Right atrium auricular region (tissue), 2 donors: ENCODE measurements at regions not wholly inside any gene's neighbourhood (a gene's known extent, or its start where the extent isn't known, plus 50 kb on each side); places are given as distances from the start of the nearest gene placed in this dataset.

Source experiments
- DNase-seq: peaks from one replicate; pipeline ENCODE4 v3.0.0-alpha.2; 2019; ENCODE audit warnings: low spot score
- H3K27ac ChIP-seq, 2 donors: fragments of 200-600 bp; sonication (generic); 1 replicate in 1 of 2; 2 replicates in 1 of 2; pipeline ENCODE4 v1.5.1; 2016 to 2019
- H3K27me3 ChIP-seq, 2 donors: fragments of 200-600 bp; sonication (generic); one replicate each; pipeline versions ENCODE4 v1.5.1 to v1.6.0; 2017 to 2019
- H3K36me3 ChIP-seq: fragments of 200-600 bp; sonication (generic); one replicate; pipeline ENCODE4 v1.5.1; 2016
- H3K4me1 ChIP-seq, 2 donors: fragments of 200-600 bp; sonication (generic); one replicate each; pipeline versions ENCODE4 v1.5.1 to v1.6.0; 2017 to 2019
- H3K4me3 ChIP-seq, 2 donors: fragments of 200-600 bp; sonication (generic); 1 replicate in 1 of 2; 2 replicates in 1 of 2; pipeline ENCODE4 v1.5.1; 2017 to 2019; ENCODE audit warnings: mild to moderate bottlenecking in 1 of 2, moderate library complexity in 1 of 2
- H3K9me3 ChIP-seq, 2 donors: fragments of 200-600 bp; sonication (generic); one replicate each; pipeline ENCODE4 v1.5.1; 2019
- CTCF ChIP-seq, 2 donors: fragments of 200-600 bp; sonication (generic); IDR thresholded peaks; one replicate each; pipeline ENCODE4 v1.5.1; 2019; ENCODE audit warnings: antibody characterized with exemption in 2 of 2

GRCh38 chr22:23397613-23398567, 182.2 kb downstream of the IGLL1 start:
- H3K9me3 ChIP-seq = no peaks in the 10 kb centered on the region
- H3K4me1 ChIP-seq = no peaks in the 10 kb centered on the region
- no peak overlapping the region for H3K4me3 ChIP-seq
- TF ChIP-seq CTCF (IDR thresholded peaks at IDR 0.05) = no peak
- no peak overlapping the region for H3K27ac ChIP-seq
- H3K27me3 ChIP-seq = no peaks in the 10 kb centered on the region
- H3K36me3 ChIP-seq = no peaks in the 10 kb centered on the region
- DNase-seq = no peak

- TF ChIP-seq CTCF (IDR thresholded peaks at IDR 0.05) = no peak
These were observed 183.0 kb downstream of the IGLL1 start for GRCh38 chr22:23397008-23397612.

GRCh38 chr22:23396362-23397007, 183.6 kb downstream of the IGLL1 start:
- no peak for TF ChIP-seq CTCF (IDR thresholded peaks at IDR 0.05)

More at GRCh38 chr22:23397008-23397612, 183.0 kb downstream of the IGLL1 start:
- Histone ChIP-seq H3K4me1 (no peaks in the 10 kb centered on the region), H3K27me3 (no peaks in the 10 kb centered on the region), H3K27ac (no peak overlapping the region), H3K4me3 (no peak overlapping the region), H3K36me3 (no peaks in the 10 kb centered on the region), H3K9me3 (no peaks in the 10 kb centered on the region)
- no peak for DNase-seq

GRCh38 chr22:23395530-23396361, 184.3 kb downstream of the IGLL1 start:
- Histone ChIP-seq H3K4me1 (no peaks in the 10 kb centered on the region), H3K4me3 (no peak overlapping the region), H3K27ac (no peak overlapping the region), H3K27me3 (no peaks in the 10 kb centered on the region), H3K9me3 (no peaks in the 10 kb centered on the region), H3K36me3 (no peaks in the 10 kb centered on the region)
- DNase-seq = no peak
- TF ChIP-seq CTCF (IDR thresholded peaks at IDR 0.05) = no peak

More at GRCh38 chr22:23396362-23397007, 183.6 kb downstream of the IGLL1 start:
- Histone ChIP-seq H3K27ac (no peak overlapping the region), H3K36me3 (no peaks in the 10 kb centered on the region), H3K4me1 (no peaks in the 10 kb centered on the region), H3K9me3 (no peaks in the 10 kb centered on the region), H3K4me3 (no peak overlapping the region), H3K27me3 (no peaks in the 10 kb centered on the region)
- no peak for DNase-seq

GRCh38 chr22:23394525-23395326, 185.4 kb downstream of the IGLL1 start:
- no peak for DNase-seq
- no peak for TF ChIP-seq CTCF (IDR thresholded peaks at IDR 0.05)
- no peaks in the 10 kb centered on the region for H3K9me3 ChIP-seq

More at GRCh38 chr22:23394525-23395326, 185.4 kb downstream of the IGLL1 start:
- Histone ChIP-seq H3K4me1 (no peaks in the 10 kb centered on the region), H3K36me3 (no peaks in the 10 kb centered on the region), H3K27ac (no peak overlapping the region), H3K27me3 (no peaks in the 10 kb centered on the region), H3K4me3 (no peak overlapping the region)
